ENCODE measurements at regions not wholly inside any gene's neighbourhood (a gene's known extent, or its start where the extent isn't known, plus 50 kb on each side); places are given as distances from the start of the nearest gene placed in this dataset.

GRCh38 chrX:139293991-139294390 is 236.5 kb upstream of the F9 start:
- DNase-seq (ENCODE audit: low read depth): no peak

- peak; percentile 29 for DNase-seq (ENCODE audit: low read depth)
Measured at GRCh38 chrX:139290310-139290709, 240.2 kb upstream of the F9 start.

DNA sequence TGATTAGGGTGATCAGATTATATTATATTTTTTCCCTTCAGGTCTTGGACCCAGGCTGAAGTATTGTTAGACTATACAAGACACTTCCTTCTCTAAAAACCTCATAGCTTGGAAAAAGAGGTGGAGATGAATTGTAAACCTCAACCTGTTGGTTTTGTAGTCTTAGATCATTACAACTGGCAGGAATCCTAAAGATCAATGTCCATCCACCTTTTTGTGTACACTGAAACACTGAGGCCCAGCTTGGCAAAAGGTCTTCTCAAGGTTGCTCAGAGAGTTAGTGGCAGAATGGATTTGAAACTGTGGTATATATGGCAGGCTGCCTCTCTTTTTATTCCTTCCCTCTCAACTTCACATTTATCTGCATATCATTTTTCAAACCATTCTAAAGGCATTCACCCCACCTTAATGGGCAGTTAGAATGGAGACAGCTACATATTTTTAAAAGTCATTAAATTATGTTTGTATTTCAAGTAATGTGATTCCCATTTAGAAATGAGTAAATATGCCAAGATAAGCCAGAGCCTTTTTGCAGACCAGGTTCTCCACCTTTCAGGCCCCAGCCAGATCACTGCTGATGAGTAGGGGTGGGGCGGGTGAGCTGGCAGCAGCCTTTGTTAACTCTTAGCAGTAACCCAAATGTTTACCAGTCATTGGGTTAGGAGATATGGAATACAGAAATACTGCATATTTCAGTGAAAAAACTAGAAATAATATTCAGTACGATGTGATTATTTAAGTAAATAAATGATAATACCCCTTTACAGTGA is 243.2 kb upstream of the F9 start:
- DNase-seq (ENCODE audit: low read depth): no peak

- DNase-seq (ENCODE audit: low read depth): no peak
Measured at GRCh38 chrX:139286342-139286741, 244.2 kb upstream of the F9 start.

- DNase-seq (ENCODE audit: low read depth): no peak
Measured at GRCh38 chrX:139267851-139268250, 262.7 kb upstream of the F9 start.

DNA sequence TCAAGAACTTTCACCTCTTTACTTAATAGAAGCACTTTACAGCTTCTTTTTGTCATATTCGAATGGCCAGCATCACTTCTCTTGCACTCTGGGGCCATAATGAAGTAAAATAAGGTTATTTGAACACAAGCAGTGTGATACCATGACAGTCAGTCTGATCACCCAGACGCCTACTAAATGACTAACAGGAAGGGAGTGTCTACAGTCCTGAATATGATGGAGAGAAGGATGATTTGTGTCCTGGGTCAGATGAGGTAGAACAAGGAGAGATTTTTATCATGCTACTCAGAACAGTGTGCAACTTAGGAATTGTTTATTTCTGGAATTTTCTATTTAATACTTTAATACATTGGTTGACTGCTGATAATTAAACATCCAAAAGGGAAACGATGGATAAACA is 284.2 kb upstream of the F9 start:
- no peak for DNase-seq (ENCODE audit: low read depth)

DNA sequence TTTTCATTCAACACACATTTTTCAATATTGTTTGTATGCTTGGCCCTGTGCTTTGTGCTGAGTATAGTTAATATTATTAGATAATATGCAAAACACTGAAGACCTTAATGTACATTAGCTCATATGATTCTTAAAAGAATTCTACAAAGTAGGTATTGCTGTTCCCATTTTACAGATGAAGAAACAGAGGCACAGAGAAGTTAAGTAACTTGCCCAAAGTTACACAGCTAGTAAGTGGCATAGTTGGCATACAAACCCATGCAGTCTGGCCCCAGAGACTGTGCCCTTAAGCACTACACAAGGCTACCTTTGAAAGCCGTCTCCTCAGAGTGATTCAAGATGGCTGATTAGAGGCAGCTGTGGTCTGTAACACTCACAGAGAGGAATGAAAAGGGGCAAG is 293.4 kb upstream of the F9 start:
- DNase-seq (ENCODE audit: low read depth): no peak

DNA sequence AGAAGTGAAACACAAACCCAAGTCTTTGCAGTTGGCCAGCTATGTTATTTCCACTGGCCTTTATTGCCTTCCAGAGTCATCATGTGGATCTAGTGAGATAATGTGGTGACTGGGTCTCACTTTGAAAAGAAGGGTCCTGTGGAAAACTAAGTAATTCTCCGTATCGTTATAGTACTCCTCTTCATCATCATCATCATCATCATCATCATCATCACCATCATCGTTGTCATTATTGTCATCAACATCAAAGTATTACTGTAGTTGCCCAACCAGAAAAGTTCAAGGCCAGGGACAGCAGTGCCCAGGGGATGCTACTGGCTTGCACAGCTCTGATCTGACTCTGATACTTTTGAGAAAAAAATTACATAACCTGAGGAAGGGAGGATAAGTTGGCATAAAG is 295.6 kb upstream of the F9 start:
- no peak for DNase-seq (ENCODE audit: low read depth)

- peak; percentile 69 for DNase-seq (ENCODE audit: low read depth)
Measured at GRCh38 chrX:139224953-139225665, 305.4 kb upstream of the F9 start.

GRCh38 chrX:139222511-139223200 is 307.9 kb upstream of the F9 start:
- peak; percentile 67 for DNase-seq (ENCODE audit: low read depth)

DNA sequence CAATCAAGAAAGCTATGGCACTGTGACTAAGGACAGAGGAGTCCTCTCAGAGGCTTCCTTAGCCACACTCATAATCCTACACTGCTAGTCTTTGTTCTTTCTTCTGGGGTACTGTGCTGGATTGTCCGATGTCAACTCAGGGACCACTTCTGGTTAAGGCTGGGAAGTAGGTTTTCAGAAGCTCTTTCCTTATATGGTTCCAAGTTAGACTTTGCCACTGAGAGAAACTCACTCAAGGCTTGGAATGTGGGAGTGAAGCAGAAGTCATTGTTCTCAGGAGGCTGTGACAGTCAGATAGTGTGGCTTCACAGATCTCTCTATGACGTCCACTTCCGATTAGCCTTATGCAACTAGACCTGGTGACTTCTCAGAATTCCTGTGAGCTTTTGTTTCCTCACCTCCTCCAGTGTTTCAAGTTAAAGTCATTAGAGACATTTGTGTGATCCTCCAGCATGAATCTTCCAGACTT is 317.3 kb upstream of the F9 start:
- no peak for DNase-seq (ENCODE audit: low read depth)

GRCh38 chrX:139211568-139212182 is 318.9 kb upstream of the F9 start:
- peak; percentile 59 for DNase-seq (ENCODE audit: low read depth)

DNA sequence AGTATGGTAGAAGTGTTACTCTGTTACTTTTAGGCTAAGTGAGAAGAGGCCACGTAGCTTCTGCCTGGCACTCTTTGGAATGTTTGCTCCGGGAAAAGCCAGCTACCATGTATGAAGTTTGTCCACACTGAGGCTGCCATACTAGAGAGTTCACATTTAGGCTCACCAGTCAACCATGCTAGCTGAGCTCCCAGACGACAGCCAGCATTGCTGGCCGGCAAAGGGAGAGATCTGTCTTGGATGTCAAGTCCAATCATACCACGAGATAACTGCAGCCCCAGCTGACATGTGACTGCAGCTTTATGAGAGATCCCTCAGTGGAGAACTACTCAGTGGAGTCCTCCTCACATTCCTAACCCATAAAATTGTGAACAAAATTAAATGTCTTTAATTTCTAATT is 321.2 kb upstream of the F9 start:
- DNase-seq (ENCODE audit: low read depth): no peak

GRCh38 chrX:139207655-139208054 is 322.9 kb upstream of the F9 start:
- no peak for DNase-seq (ENCODE audit: low read depth)

DNA sequence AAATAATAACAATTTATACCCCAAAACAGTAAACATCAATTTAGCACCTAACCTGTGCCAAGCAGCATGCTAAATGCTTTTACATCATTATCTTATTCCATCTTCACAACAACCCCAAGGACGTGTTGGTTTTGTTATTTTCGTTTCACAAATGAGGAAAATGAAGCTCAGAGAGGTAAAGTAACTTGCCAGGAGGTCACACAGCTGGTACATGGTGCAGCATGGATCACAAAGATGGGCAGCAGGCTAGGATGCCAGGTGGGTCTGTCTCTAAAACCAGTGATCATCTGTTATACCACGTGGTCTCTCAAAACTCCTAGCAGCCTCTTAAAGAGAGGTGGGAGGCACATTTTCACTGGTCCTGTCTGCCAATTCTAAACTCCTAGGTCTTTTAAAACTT is 323.6 kb upstream of the F9 start:
- no peak for DNase-seq (ENCODE audit: low read depth)

GRCh38 chrX:139204898-139205667 is 325.5 kb upstream of the F9 start:
- DNase-seq (ENCODE audit: low read depth): peak; percentile 56

GRCh38 chrX:139204571-139204897 is 326.0 kb upstream of the F9 start:
- DNase-seq (ENCODE audit: low read depth): no peak

GRCh38 chrX:139203651-139204570 is 326.6 kb upstream of the F9 start:
- peak; percentile 31 for DNase-seq (ENCODE audit: low read depth)

- no peak for DNase-seq (ENCODE audit: low read depth)
Measured at GRCh38 chrX:139202742-139203420, 327.7 kb upstream of the F9 start.

Data from myocyte (in vitro differentiated cells).